Tibial nerve (tissue), 4 donors: ENCODE measurements at regions not wholly inside any gene's neighbourhood (a gene's known extent, or its start where the extent isn't known, plus 50 kb on each side); places are given as distances from the start of the nearest gene placed in this dataset.

Experiments
- DNase-seq, 2 donors: peaks; one replicate each; pipeline ENCODE4 v3.0.0-alpha.2; 2019; ENCODE audit warnings: low spot score in 2 of 2
- H3K27ac ChIP-seq, 4 donors: fragments of 200-600 bp; sonication (generic) in 3 of 4; one replicate each; pipeline ENCODE4 v1.5.1; 2017 to 2019; ENCODE audit warnings: mild to moderate bottlenecking in 1 of 4
- H3K27me3 ChIP-seq, 2 donors: fragments of 200-600 bp; sonication (generic) in 1 of 2; one replicate each; pipeline versions ENCODE4 v1.5.1 to v1.6.0; 2017 to 2019
- H3K36me3 ChIP-seq, 3 donors: fragments of 200-600 bp; sonication (generic); one replicate each; pipeline ENCODE4 v1.5.1; 2018 to 2019
- H3K4me1 ChIP-seq, 4 donors: fragments of 200-600 bp; sonication (generic) in 3 of 4; one replicate each; pipeline ENCODE4 v1.5.1; 2017 to 2019
- H3K4me3 ChIP-seq, 4 donors: fragments of 200-600 bp; sonication (generic) in 3 of 4; one replicate each; pipeline ENCODE4 v1.5.1; 2017 to 2019; ENCODE audit warnings: mild to moderate bottlenecking in 1 of 4, moderate library complexity in 1 of 4
- H3K9me3 ChIP-seq, 4 donors: fragments of 200-600 bp; sonication (generic) in 3 of 4; one replicate each; pipeline ENCODE4 v1.5.1; 2017 to 2019
- CTCF ChIP-seq, 5 experiments: fragments of 200-600 bp in 3 of 5; fragments of 450-650 bp in 2 of 5; sonication (generic) in 3 of 5; IDR thresholded peaks; one replicate each; pipeline ENCODE4 v1.5.1; 2016 to 2019; ENCODE audit warnings: antibody characterized with exemption in 5 of 5, mild to moderate bottlenecking in 3 of 5, moderate library complexity in 2 of 5
- EP300 ChIP-seq, 2 donors: sonication (generic); formaldehyde crosslinking; IDR thresholded peaks; one replicate each; pipeline ENCODE4 v1.6.1; 2017; ENCODE audit warnings: antibody characterized with exemption in 2 of 2, mild to moderate bottlenecking in 1 of 2
- POLR2A ChIP-seq, 2 donors: fragments of 450-650 bp; IDR thresholded peaks; one replicate each; pipeline ENCODE4 v1.6.1; 2017; ENCODE audit warnings: antibody characterized with exemption in 2 of 2, mild to moderate bottlenecking in 2 of 2, moderate library complexity in 2 of 2
- WGBS, 2 donors: methylation state at CpG; one replicate each; pipeline ENCODE4 v1.1.5; 2018; 5-methylcytosine and 5-hydroxymethylcytosine counted together

DNA sequence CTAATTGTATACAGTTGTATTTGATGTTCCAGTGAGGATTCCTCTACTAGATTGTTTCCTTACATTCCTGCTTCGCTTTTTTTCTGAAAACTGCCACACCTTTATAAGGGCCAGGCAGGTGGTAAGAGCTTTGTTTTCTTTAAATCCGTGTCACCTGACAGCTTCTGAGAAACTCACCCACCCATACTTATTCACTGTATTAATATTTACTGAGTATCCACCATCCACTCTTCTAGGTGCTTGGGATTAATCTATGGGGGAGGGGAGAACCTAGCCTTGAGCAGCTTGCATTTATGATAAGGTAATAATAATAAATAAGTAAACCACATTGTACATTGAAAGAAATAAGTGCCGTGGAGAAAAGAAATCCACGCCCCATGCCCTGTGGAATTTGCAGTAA, 174.7 kb upstream of the AGAP1 start:
- H3K9me3 ChIP-seq: no peaks in the 10 kb centered on the region
- H3K27ac ChIP-seq: no peak overlapping the region
- no peaks in the 10 kb centered on the region for H3K4me1 ChIP-seq
- TF ChIP-seq CTCF (IDR thresholded peaks at IDR 0.05) (no peak), POLR2A (IDR thresholded peaks at IDR 0.05) (no peak), EP300 (IDR thresholded peaks at IDR 0.05) (no peak)
- H3K27me3 ChIP-seq: no peaks in the 10 kb centered on the region
- H3K36me3 ChIP-seq: no peaks in the 10 kb centered on the region
- WGBS, 2 donors: 66 to 84% methylated on average over 4 of the region's 4 CpGs
- no peak for DNase-seq
- H3K4me3 ChIP-seq: no peak overlapping the region

DNA sequence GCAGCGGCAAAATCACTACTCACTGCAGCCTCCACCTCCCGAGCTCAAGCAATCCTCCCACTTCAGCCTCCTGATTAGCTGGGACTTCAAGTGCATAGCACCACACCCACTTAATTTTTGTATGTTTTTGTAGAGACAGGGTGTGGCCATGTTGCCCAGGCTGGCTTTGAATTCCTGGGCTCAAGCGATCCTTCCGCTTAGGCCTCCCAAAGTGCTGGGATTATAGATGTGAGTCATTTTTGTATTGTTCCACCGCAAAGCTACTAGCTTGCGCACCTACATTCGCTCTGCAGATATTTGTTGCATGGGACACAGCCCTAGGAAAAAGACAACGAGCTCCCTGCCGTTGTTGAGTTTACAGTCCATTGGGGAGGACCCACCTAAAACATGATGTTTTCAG, 173.5 kb upstream of the AGAP1 start:
- no peak for TF ChIP-seq EP300 (IDR thresholded peaks at IDR 0.05)
- TF ChIP-seq CTCF (IDR thresholded peaks at IDR 0.05): no peak
- no peak for TF ChIP-seq POLR2A (IDR thresholded peaks at IDR 0.05)
- H3K27me3 ChIP-seq: no peaks in the 10 kb centered on the region
- H3K4me1 ChIP-seq: no peaks in the 10 kb centered on the region
- H3K9me3 ChIP-seq: no peaks in the 10 kb centered on the region
- H3K36me3 ChIP-seq: no peaks in the 10 kb centered on the region
- no peak overlapping the region for H3K27ac ChIP-seq
- WGBS, 2 donors: 91 to 96% methylated on average over 9 of the region's 9 CpGs
- no peak for DNase-seq
- H3K4me3 ChIP-seq: no peak overlapping the region

DNA sequence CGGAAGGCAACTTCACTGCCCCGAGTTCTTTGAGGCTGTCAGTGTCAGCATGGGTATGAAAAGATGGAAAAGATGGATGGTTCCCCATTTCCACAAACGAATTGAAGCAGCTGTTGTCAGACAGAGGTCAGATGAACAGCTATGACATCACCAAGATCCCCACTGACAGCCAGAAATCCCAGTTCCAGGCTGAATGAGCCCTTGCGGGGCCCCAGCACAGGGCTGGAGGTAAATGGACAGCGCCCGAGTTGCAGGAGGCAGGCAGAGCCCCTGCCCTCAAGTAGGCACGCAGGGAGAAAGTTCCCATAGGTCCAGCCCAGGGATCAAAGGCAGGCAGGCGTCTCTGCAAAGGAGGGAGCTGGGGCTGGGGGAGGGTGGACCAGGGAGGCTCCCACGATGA, 169.5 kb upstream of the AGAP1 start:
- Histone ChIP-seq H3K9me3 (no peaks in the 10 kb centered on the region), H3K27me3 (no peaks in the 10 kb centered on the region), H3K4me1 (no peaks in the 10 kb centered on the region), H3K27ac (no peak overlapping the region), H3K36me3 (no peaks in the 10 kb centered on the region), H3K4me3 (no peak overlapping the region)
- no peak for DNase-seq
- WGBS, 2 donors: 31 to 38% methylated on average over 9 of the region's 9 CpGs
- TF ChIP-seq EP300 (IDR thresholded peaks at IDR 0.05): no peak
- no peak for TF ChIP-seq CTCF (IDR thresholded peaks at IDR 0.05)
- TF ChIP-seq POLR2A (IDR thresholded peaks at IDR 0.05): no peak

- Histone ChIP-seq H3K4me1 (no peaks in the 10 kb centered on the region), H3K36me3 (no peaks in the 10 kb centered on the region), H3K9me3 (no peaks in the 10 kb centered on the region), H3K27ac (no peak overlapping the region), H3K27me3 (no peaks in the 10 kb centered on the region), H3K4me3 (no peak overlapping the region)
- no peak for TF ChIP-seq CTCF (IDR thresholded peaks at IDR 0.05)
- no peak for TF ChIP-seq POLR2A (IDR thresholded peaks at IDR 0.05)
- TF ChIP-seq EP300 (IDR thresholded peaks at IDR 0.05): no peak
- WGBS, 2 donors: 81 to 91% methylated on average over 6 of the region's 6 CpGs
- DNase-seq: no peak
Measured at GRCh38 chr2:235325151-235325550, 168.7 kb upstream of the AGAP1 start.

GRCh38 chr2:235328991-235329390, 164.9 kb upstream of the AGAP1 start:
- no peaks in the 10 kb centered on the region for H3K36me3 ChIP-seq
- H3K27me3 ChIP-seq: no peaks in the 10 kb centered on the region
- no peak overlapping the region for H3K4me3 ChIP-seq
- TF ChIP-seq CTCF (IDR thresholded peaks at IDR 0.05): no peak
- TF ChIP-seq EP300 (IDR thresholded peaks at IDR 0.05): no peak
- no peak for TF ChIP-seq POLR2A (IDR thresholded peaks at IDR 0.05)
- WGBS, 2 donors: 83 to 100% methylated on average over 1 of the region's 1 CpG
- H3K4me1 ChIP-seq: no peaks in the 10 kb centered on the region
- no peak overlapping the region for H3K27ac ChIP-seq
- H3K9me3 ChIP-seq: peaks cover 0 to 10% (median 0%) of the 10 kb centered on the region in 4 donors
- DNase-seq: no peak
